OCI-LY7 (cell line): ENCODE measurements at regions not wholly inside any gene's neighbourhood (a gene's known extent, or its start where the extent isn't known, plus 50 kb on each side); places are given as distances from the start of the nearest gene placed in this dataset.

Experiments
- BruUV-seq: library from RNA; stranded (reverse); fragments of 400-500 nt; replicated peaks from 2 replicates; lab custom pipeline; 2021; lab: Mats Ljungman, UMichigan
- CTCF ChIA-PET: fragments of 300-600 bp; sonication (Branson Sonifier 250); formaldehyde crosslinking; loops from one replicate; lab custom pipeline; 2022; ENCODE audit warnings: antibody characterized with exemption; ENCODE audit not compliant: unreplicated experiment; lab: Charles Lee
- POLR2A ChIA-PET: fragments of 300-600 bp; sonication (Branson Sonifier 250); formaldehyde crosslinking; loops from one replicate; lab custom pipeline; 2022; ENCODE audit warnings: antibody characterized with exemption; lab: Charles Lee
- DNase-seq: peaks from one replicate; pipeline ENCODE4 v3.0.0-alpha.2; 2015; ENCODE audit warnings: low spot score
- H2AFZ ChIP-seq: fragments of 200-600 bp; sonication (generic), shearing (Covaris generic); 2 replicates; pipeline ENCODE4 v1.6.1; 2014; ENCODE audit warnings: mild to moderate bottlenecking, antibody characterized with exemption, low read length, moderate library complexity
- H3K27ac ChIP-seq: fragments of 200-600 bp; sonication (generic); 2 replicates; pipeline ENCODE4 v1.5.1; 2014; ENCODE audit warnings: mixed run types, low read depth, mild to moderate bottlenecking, moderate library complexity, low read length, inconsistent platforms; ENCODE audit not compliant: poor library complexity, severe bottlenecking
- H3K36me3 ChIP-seq: fragments of 200-600 bp; sonication (generic); 2 replicates; pipeline ENCODE4 v1.6.1; 2014; ENCODE audit warnings: mild to moderate bottlenecking, antibody characterized with exemption, low read length, moderate library complexity, mixed read lengths; ENCODE audit not compliant: insufficient read depth
- H3K4me1 ChIP-seq: fragments of 200-600 bp; sonication (generic); 2 replicates; pipeline ENCODE4 v1.5.1; 2014; ENCODE audit warnings: mild to moderate bottlenecking, low read length; ENCODE audit not compliant: insufficient read depth, poor library complexity, severe bottlenecking
- H3K4me2 ChIP-seq: fragments of 200-600 bp; sonication (generic); 2 replicates; pipeline ENCODE4 v1.6.1; 2014; ENCODE audit warnings: mild to moderate bottlenecking, low read length
- H3K4me3 ChIP-seq: fragments of 200-600 bp; sonication (generic); 2 replicates; pipeline ENCODE4 v1.5.1; 2014; ENCODE audit warnings: mild to moderate bottlenecking, low read depth, low read length; ENCODE audit not compliant: poor library complexity, severe bottlenecking
- H3K79me2 ChIP-seq: fragments of 200-600 bp; sonication (generic); 2 replicates; pipeline ENCODE4 v1.6.1; 2016; ENCODE audit warnings: low read depth, mild to moderate bottlenecking, low read length, moderate library complexity, mixed read lengths; ENCODE audit not compliant: insufficient read depth
- H3K9me2 ChIP-seq: fragments of 200-600 bp; sonication (generic); 2 replicates; pipeline ENCODE4 v1.6.1; 2016; ENCODE audit warnings: mild to moderate bottlenecking, low read length, mixed read lengths; ENCODE audit not compliant: insufficient read depth
- H3K9me3 ChIP-seq: fragments of 200-600 bp; sonication (generic); 2 replicates; pipeline ENCODE4 v1.6.1; 2014; ENCODE audit warnings: mild to moderate bottlenecking, mixed run types, low read length, mixed read lengths
- H4K20me1 ChIP-seq: fragments of 200-600 bp; sonication (generic); 2 replicates; pipeline ENCODE4 v1.6.1; 2014; ENCODE audit warnings: mild to moderate bottlenecking, antibody characterized with exemption, low read length, moderate library complexity, mixed read lengths; ENCODE audit not compliant: insufficient read depth
- CTCF ChIP-seq: fragments of 200-600 bp; sonication (generic); conservative IDR thresholded peaks from 2 replicates; pipeline ENCODE4 v1.5.1; 2014; ENCODE audit warnings: mild to moderate bottlenecking, antibody characterized with exemption, low read length, moderate library complexity, mixed read lengths
- EZH2phosphoT487 ChIP-seq: fragments of 200-600 bp; sonication (generic); IDR thresholded peaks from 2 replicates; pipeline ENCODE4 v1.6.1; 2018; ENCODE audit warnings: low read depth, borderline replicate concordance, mild to moderate bottlenecking, mixed run types, antibody characterized with exemption, low read length, moderate library complexity, mixed read lengths
- intact Hi-C: fragments of 100-400 bp; cut with micrococcal nuclease; formaldehyde crosslinking; loops from one replicate; pipeline ENCODE4 v1.10.0; 2022; ENCODE audit not compliant: unreplicated experiment

- no peaks in the 10 kb centered on the region for H3K79me2 ChIP-seq
- POLR2A ChIA-PET = no interaction called here
- no peaks in the 10 kb centered on the region for H3K36me3 ChIP-seq
- intact Hi-C loops = no loop called here
- H3K4me3 ChIP-seq = no peak overlapping the region
- no peaks in the 10 kb centered on the region for H4K20me1 ChIP-seq
- H3K4me1 ChIP-seq = no peaks in the 10 kb centered on the region
- H3K9me3 ChIP-seq = no peaks in the 10 kb centered on the region
- no peaks in the 10 kb centered on the region for H3K9me2 ChIP-seq
- no peak overlapping the region for H3K27ac ChIP-seq
- no TSS peak for BruUV-seq
- DNase-seq = no peak
- no peak overlapping the region for H3K4me2 ChIP-seq
- no peak for TF ChIP-seq CTCF
- TF ChIP-seq EZH2phosphoT487 = no peak
- CTCF ChIA-PET = no interaction called here
- H2AFZ ChIP-seq = no peak overlapping the region
These were observed 931.6 kb upstream of the GRIA3 start for GRCh38 chrX:122252454-122252853.

GRCh38 chrX:122268353-122268752, 915.7 kb upstream of the GRIA3 start:
- Histone ChIP-seq H3K27ac (no peak overlapping the region), H3K9me3 (no peaks in the 10 kb centered on the region), H3K79me2 (no peaks in the 10 kb centered on the region), H3K4me3 (no peak overlapping the region), H3K4me1 (no peaks in the 10 kb centered on the region), H3K4me2 (no peak overlapping the region), H3K9me2 (no peaks in the 10 kb centered on the region), H2AFZ (no peak overlapping the region), H4K20me1 (no peaks in the 10 kb centered on the region), H3K36me3 (no peaks in the 10 kb centered on the region)
- no peak for DNase-seq
- TF ChIP-seq EZH2phosphoT487 = no peak
- TF ChIP-seq CTCF = no peak
- BruUV-seq = no TSS peak
- intact Hi-C loops = no loop called here
- ChIA-PET CTCF (no interaction called here), POLR2A (interaction anchor here (0.6 kb wide), 1 partner anchor 29 kb away, joined by 4 read pairs; no protein-coding TSS in a partner anchor)

DNA sequence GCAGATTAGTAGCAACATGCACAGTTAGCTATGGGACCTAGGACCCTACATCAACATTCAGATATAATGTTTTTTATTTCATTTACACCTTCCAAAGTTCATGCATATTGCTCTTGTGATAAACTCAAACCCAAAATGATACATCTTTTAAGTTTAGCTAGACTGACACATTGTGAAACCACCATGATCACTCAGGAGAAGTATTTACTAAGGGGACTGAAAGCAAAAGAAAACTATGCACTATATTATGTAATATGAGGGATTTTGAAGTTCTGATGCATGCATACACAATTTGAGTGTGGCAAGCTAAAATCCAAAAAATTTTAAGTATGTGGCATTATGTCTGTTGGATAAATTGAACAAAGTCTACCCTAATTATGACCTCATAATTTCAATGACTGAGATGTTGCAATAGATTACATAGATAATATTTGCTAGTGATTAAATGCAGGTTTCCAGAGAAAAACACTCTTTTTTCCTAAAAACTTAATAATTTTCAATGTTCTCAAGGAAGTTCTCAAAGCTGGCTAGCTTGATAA, 914.8 kb upstream of the GRIA3 start:
- CTCF ChIA-PET = no interaction called here
- H3K79me2 ChIP-seq = no peaks in the 10 kb centered on the region
- no peak for TF ChIP-seq EZH2phosphoT487
- TF ChIP-seq CTCF = no peak
- no peak overlapping the region for H3K4me2 ChIP-seq
- no peaks in the 10 kb centered on the region for H3K9me3 ChIP-seq
- H3K9me2 ChIP-seq = no peaks in the 10 kb centered on the region
- H3K27ac ChIP-seq = no peak overlapping the region
- no peak for DNase-seq
- no peaks in the 10 kb centered on the region for H4K20me1 ChIP-seq
- no peak overlapping the region for H2AFZ ChIP-seq
- no peak overlapping the region for H3K4me3 ChIP-seq
- H3K4me1 ChIP-seq = no peaks in the 10 kb centered on the region
- BruUV-seq = no TSS peak
- POLR2A ChIA-PET = interaction anchor here (0.6 to 1.1 kb wide), 2 partner anchors 14 to 22 kb away, joined by 3 read pairs; no protein-coding TSS in a partner anchor
- H3K36me3 ChIP-seq = no peaks in the 10 kb centered on the region
- intact Hi-C loops = no loop called here
